Spinal cord (tissue), 9 donors: ENCODE measurements at regions not wholly inside any gene's neighbourhood (a gene's known extent, or its start where the extent isn't known, plus 50 kb on each side); places are given as distances from the start of the nearest gene placed in this dataset.

Experiments
- DNase-seq, 6 donors: peaks; one replicate each; pipeline versions ENCODE4 v3.0.0 to v3.0.0-alpha.2; 2013 to 2015; ENCODE audit warnings: low spot score in 6 of 6, low read depth in 4 of 6
- H3K27ac ChIP-seq: one replicate; pipeline ENCODE4 v1.5.1; 2013; ENCODE audit warnings: low read depth, low read length, control low read depth
- H3K27me3 ChIP-seq: one replicate; pipeline ENCODE4 v1.6.1; 2013; ENCODE audit warnings: low read length; ENCODE audit not compliant: control insufficient read depth, insufficient read depth
- H3K36me3 ChIP-seq: one replicate; pipeline ENCODE4 v1.6.1; 2013; ENCODE audit warnings: low read length; ENCODE audit not compliant: control insufficient read depth, insufficient read depth
- H3K4me1 ChIP-seq: one replicate; pipeline ENCODE4 v1.6.1; 2013; ENCODE audit warnings: low read length; ENCODE audit not compliant: control insufficient read depth, insufficient read depth
- H3K4me3 ChIP-seq: one replicate; pipeline ENCODE4 v1.5.1; 2013; ENCODE audit warnings: low read depth, low read length, control low read depth
- H3K9me3 ChIP-seq: one replicate; pipeline ENCODE4 v1.6.1; 2013; ENCODE audit warnings: low read length; ENCODE audit not compliant: control insufficient read depth, insufficient read depth
- WGBS: methylation state at CpG from one replicate; pipeline ENCODE4 v1.1.5; 2013; ENCODE audit warnings: missing lambda C conversion rate; ENCODE audit not compliant: insufficient coverage; 5-methylcytosine and 5-hydroxymethylcytosine counted together
- donor health status: healthy.

- Histone ChIP-seq H3K4me1 (no peaks in the 10 kb centered on the region), H3K27ac (no peak overlapping the region), H3K27me3 (no peaks in the 10 kb centered on the region), H3K9me3 (no peaks in the 10 kb centered on the region), H3K4me3 (no peak overlapping the region), H3K36me3 (no peaks in the 10 kb centered on the region)
- WGBS, result 88% methylated on average over 3 of the region's 9 CpGs
- no peak for DNase-seq
Observed at GRCh38 chr13:110063490-110064421, 243.2 kb downstream of the COL4A1 start.

DNA sequence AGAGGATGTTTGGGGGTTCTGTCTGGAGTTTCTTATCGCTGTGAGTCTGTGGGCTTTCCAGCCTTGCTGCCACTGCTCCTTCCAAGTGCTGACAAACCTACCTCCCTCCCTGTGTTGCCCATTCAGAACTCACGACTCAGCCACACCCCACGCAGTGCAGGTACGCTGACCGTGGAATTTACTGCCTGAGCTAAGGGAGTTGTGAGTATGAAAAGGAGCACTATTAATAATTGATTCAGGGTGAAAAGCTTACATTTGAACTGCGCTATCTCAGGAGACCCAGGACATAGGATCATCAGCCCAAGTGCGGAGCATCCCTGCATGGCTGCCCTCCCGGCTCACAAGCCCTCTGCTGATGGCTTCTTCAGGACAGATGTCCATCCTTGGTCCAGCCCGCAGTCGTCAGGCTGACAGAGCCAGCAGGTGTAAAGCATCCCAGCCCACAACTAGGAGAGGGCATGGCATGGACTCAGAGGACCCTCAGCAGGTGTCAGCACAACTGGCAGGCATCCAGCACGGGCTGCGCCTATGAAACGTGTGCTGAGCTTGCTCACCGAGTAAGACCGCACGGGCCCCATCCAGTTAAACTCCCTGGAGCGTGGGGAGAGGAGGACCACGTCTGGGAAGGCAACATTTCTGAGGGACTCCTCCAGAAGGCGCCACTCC, 244.0 kb downstream of the COL4A1 start:
- H3K4me3 ChIP-seq, result no peak overlapping the region
- DNase-seq, result no peak
- H3K27me3 ChIP-seq, result no peaks in the 10 kb centered on the region
- H3K36me3 ChIP-seq, result no peaks in the 10 kb centered on the region
- H3K9me3 ChIP-seq, result no peaks in the 10 kb centered on the region
- no peaks in the 10 kb centered on the region for H3K4me1 ChIP-seq
- no peak overlapping the region for H3K27ac ChIP-seq
- 94% methylated on average over 14 of the region's 19 CpGs for WGBS

GRCh38 chr13:110062077-110062776, 244.7 kb downstream of the COL4A1 start:
- Histone ChIP-seq H3K9me3 (no peaks in the 10 kb centered on the region), H3K4me1 (no peaks in the 10 kb centered on the region), H3K36me3 (no peaks in the 10 kb centered on the region), H3K4me3 (no peak overlapping the region), H3K27me3 (no peaks in the 10 kb centered on the region), H3K27ac (no peak overlapping the region)
- WGBS, result 91% methylated on average over 10 of the region's 10 CpGs
- DNase-seq, result no peak

DNA sequence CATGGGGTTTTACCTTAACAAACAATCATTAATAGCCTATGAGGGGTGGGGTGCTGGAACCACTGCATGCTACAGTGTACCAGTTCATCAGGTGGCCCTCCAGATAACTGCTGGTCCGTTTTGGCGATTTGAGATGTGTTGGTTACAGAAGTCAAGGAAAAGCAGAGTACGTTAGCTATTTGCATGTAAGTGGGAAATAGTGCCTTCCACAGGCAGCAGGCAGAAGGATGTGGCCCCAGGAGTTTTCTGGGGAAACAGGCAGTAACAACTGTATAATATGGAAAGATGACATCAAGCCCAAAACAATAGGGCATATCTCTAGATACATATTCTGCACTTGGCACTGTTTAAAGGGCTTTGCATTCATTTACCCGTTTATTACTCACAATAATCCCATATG, 245.7 kb downstream of the COL4A1 start:
- Histone ChIP-seq H3K27ac (no peak overlapping the region), H3K27me3 (no peaks in the 10 kb centered on the region), H3K36me3 (no peaks in the 10 kb centered on the region), H3K9me3 (no peaks in the 10 kb centered on the region), H3K4me1 (peaks cover 6% of the 10 kb centered on the region), H3K4me3 (no peak overlapping the region)
- no peak for DNase-seq
- WGBS, result 93% methylated on average over 3 of the region's 4 CpGs

- peaks cover 6% of the 10 kb centered on the region for H3K4me1 ChIP-seq
- DNase-seq, result no peak
- WGBS, result 72% methylated on average over 7 of the region's 9 CpGs
- no peaks in the 10 kb centered on the region for H3K9me3 ChIP-seq
- no peak overlapping the region for H3K4me3 ChIP-seq
- no peak overlapping the region for H3K27ac ChIP-seq
- H3K36me3 ChIP-seq, result no peaks in the 10 kb centered on the region
- H3K27me3 ChIP-seq, result no peaks in the 10 kb centered on the region
Observed at GRCh38 chr13:110057052-110057451, 249.9 kb downstream of the COL4A1 start.

DNA sequence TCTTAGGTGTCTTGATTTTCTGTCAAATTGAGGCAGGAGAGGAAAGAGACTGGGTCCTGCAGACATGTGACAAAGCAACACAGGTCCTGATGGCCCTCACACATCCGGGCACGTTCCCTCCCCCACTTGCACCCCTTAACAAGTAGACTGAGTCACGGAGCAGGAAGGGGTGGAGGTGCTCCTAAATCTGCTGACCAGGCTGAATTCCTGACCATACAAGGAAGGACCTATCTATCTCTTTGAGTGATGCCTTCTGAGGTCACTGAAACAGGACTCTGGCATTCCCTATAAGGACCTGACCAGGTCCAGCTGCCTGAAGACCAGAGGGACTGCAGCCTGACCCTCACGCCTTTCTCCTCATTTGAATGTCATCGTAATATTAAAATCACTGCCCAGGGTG, 250.3 kb downstream of the COL4A1 start:
- Histone ChIP-seq H3K4me3 (no peak overlapping the region), H3K4me1 (peaks cover 6% of the 10 kb centered on the region), H3K27me3 (no peaks in the 10 kb centered on the region), H3K9me3 (no peaks in the 10 kb centered on the region), H3K36me3 (no peaks in the 10 kb centered on the region), H3K27ac (no peak overlapping the region)
- 100% methylated on average over 3 of the region's 5 CpGs for WGBS
- no peak for DNase-seq

DNA sequence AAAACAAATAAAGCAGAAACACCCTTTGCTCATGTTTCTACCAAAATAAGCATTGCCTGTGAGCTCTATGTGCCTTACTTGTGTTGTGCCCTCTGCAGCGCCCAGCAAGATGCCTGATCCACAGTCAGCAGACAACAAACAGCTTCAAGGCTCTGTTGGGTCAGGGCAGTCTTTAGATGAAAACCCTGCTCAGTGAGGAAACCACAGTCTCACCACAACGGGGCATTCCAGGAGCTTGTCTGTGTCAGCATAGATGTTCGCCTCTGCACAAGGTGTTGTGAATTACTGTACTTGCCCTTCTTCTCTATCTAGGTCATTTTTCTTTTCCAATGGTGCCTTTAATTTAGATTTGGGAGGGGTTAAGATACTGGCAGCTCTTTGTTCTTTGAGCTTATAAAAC, 251.9 kb downstream of the COL4A1 start:
- peak in 1 of 6 donors; percentile 5 for DNase-seq
- Histone ChIP-seq H3K36me3 (no peaks in the 10 kb centered on the region), H3K9me3 (no peaks in the 10 kb centered on the region), H3K4me1 (peaks cover 6% of the 10 kb centered on the region), H3K27ac (no peak overlapping the region), H3K4me3 (no peak overlapping the region), H3K27me3 (no peaks in the 10 kb centered on the region)
- 85% methylated on average over 2 of the region's 3 CpGs for WGBS

DNA sequence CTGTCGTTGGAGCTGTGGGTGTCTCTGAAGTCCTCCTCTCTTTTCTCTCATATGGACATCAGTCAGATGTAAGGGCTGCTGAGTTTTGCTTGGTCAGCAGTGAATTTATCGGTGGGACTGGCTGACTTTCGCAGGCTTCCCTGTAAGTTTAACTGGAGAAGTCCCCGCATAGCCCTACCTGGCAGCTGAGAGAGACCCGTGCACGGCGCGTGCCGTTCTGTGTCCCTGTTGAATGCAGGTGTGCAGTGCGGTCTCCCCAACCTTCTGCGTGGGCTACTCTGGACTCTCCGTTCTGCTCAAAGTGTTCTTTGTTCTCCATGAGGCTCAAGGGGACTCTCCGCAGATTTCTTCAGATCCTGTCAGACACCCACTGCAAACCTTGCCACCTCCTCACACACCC, 252.9 kb downstream of the COL4A1 start:
- no peaks in the 10 kb centered on the region for H3K9me3 ChIP-seq
- WGBS, result 96% methylated on average over 12 of the region's 13 CpGs
- no peaks in the 10 kb centered on the region for H3K36me3 ChIP-seq
- H3K27ac ChIP-seq, result no peak overlapping the region
- no peak overlapping the region for H3K4me3 ChIP-seq
- DNase-seq, result no peak
- H3K4me1 ChIP-seq, result peaks cover 6% of the 10 kb centered on the region
- H3K27me3 ChIP-seq, result no peaks in the 10 kb centered on the region

GRCh38 chr13:110047496-110047895, 259.5 kb downstream of the COL4A1 start:
- H3K27me3 ChIP-seq, result no peaks in the 10 kb centered on the region
- H3K27ac ChIP-seq, result no peak overlapping the region
- DNase-seq, result peak in 5 of 6 donors; percentile 17 to 78 (median 30)
- no peaks in the 10 kb centered on the region for H3K36me3 ChIP-seq
- H3K9me3 ChIP-seq, result no peaks in the 10 kb centered on the region
- 26% methylated on average over 7 of the region's 7 CpGs for WGBS
- H3K4me1 ChIP-seq, result peaks cover 3% of the 10 kb centered on the region
- H3K4me3 ChIP-seq, result no peak overlapping the region
